ENCODE measurements at regions not wholly inside any gene's neighbourhood (a gene's known extent, or its start where the extent isn't known, plus 50 kb on each side); places are given as distances from the start of the nearest gene placed in this dataset.

DNA sequence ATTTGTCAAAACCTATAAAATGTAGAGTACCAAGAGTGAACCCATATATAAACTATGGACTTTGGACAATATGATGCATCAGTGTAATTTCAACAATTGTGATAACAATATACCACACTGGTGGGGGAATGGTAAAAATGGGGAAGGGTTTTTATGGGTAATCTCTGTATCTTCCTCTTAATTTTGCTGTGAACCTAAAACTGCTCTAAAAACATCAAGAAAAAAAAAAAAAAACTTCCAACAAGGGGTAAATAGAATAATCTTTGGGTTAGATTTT is 592.0 kb upstream of the ADGRB3 start:
- TF ChIP-seq, protein P1, sequence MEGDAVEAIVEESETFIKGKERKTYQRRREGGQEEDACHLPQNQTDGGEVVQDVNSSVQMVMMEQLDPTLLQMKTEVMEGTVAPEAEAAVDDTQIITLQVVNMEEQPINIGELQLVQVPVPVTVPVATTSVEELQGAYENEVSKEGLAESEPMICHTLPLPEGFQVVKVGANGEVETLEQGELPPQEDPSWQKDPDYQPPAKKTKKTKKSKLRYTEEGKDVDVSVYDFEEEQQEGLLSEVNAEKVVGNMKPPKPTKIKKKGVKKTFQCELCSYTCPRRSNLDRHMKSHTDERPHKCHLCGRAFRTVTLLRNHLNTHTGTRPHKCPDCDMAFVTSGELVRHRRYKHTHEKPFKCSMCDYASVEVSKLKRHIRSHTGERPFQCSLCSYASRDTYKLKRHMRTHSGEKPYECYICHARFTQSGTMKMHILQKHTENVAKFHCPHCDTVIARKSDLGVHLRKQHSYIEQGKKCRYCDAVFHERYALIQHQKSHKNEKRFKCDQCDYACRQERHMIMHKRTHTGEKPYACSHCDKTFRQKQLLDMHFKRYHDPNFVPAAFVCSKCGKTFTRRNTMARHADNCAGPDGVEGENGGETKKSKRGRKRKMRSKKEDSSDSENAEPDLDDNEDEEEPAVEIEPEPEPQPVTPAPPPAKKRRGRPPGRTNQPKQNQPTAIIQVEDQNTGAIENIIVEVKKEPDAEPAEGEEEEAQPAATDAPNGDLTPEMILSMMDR (IDR thresholded peaks at IDR 0.05): no peak
- DNase-seq: no peak
- Mint-ChIP-seq H3K9me3 (no peaks in the 10 kb centered on the region), H3K4me1 (peaks cover 22% of the 10 kb centered on the region), H3K4me3 (no peak overlapping the region), H3K36me3 (ENCODE audit: low read depth) (no peaks in the 10 kb centered on the region), H3K27ac (no peak overlapping the region), H3K27me3 (ENCODE audit: low read depth, poor library complexity) (peaks cover 4% of the 10 kb centered on the region)

DNA sequence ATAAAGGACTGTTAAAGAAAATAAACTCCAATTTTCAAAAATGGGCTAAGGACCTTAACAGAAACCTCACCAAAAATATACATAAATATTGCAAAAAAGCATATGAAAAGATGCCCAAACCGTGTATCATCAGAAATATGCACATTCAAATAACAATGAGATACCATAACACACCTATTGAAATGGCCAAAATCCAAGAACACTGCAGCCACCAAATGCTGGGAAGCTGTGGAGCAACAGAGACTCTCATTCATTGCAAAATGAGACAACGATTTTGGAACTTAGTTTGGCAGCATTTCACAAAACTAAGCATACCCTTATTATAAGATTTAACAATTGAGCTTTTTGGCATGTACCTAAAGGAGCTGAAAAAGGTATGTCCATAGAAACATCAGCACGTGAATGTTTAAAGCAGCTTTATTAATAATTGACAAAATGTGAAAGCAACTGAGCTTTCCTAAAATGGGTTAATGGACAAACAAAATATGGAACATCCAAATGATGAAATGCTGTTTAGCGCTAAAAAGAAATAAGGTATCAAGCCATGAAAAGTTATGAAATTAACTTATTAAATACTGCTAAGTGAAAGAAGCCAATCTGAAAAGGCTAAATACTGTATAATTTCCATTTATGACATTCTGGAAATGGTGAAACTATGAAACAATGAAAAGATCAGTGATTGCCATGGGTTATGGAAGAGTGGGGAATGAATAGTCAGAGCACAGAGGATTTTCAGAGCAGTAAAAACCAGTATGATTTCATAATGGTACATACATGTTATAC is 592.6 kb upstream of the ADGRB3 start:
- Mint-ChIP-seq H3K36me3 (ENCODE audit: low read depth) (no peaks in the 10 kb centered on the region), H3K27ac (no peak overlapping the region), H3K27me3 (ENCODE audit: low read depth, poor library complexity) (peaks cover 4% of the 10 kb centered on the region), H3K4me3 (no peak overlapping the region), H3K9me3 (no peaks in the 10 kb centered on the region), H3K4me1 (peaks cover 22% of the 10 kb centered on the region)
- TF ChIP-seq, protein P1 (IDR thresholded peaks at IDR 0.05): no peak
- no peak for DNase-seq

- Mint-ChIP-seq H3K27ac (peak overlapping the region; percentile 98), H3K36me3 (ENCODE audit: low read depth) (no peaks in the 10 kb centered on the region), H3K4me3 (peak overlapping the region; percentile 75)
Observed at GRCh38 chr6:68040780-68041179, 594.3 kb upstream of the ADGRB3 start.

GRCh38 chr6:68040312-68040778 is 594.7 kb upstream of the ADGRB3 start:
- DNase-seq: no peak
- Mint-ChIP-seq H3K27ac (peak overlapping the region; percentile 98), H3K4me1 (peaks cover 22% of the 10 kb centered on the region), H3K36me3 (ENCODE audit: low read depth) (no peaks in the 10 kb centered on the region), H3K27me3 (ENCODE audit: low read depth, poor library complexity) (peaks cover 4% of the 10 kb centered on the region), H3K4me3 (peak overlapping the region; percentile 75), H3K9me3 (no peaks in the 10 kb centered on the region)
- TF ChIP-seq, protein P1 (IDR thresholded peaks at IDR 0.05): no peak

More at GRCh38 chr6:68040780-68041179, 594.3 kb upstream of the ADGRB3 start:
- H3K27me3 Mint-ChIP-seq (ENCODE audit: low read depth, poor library complexity): peaks cover 4% of the 10 kb centered on the region
- H3K4me1 Mint-ChIP-seq: peaks cover 22% of the 10 kb centered on the region
- H3K9me3 Mint-ChIP-seq: no peaks in the 10 kb centered on the region
- TF ChIP-seq, protein P1 (IDR thresholded peaks at IDR 0.05): no peak
- DNase-seq: no peak

DNA sequence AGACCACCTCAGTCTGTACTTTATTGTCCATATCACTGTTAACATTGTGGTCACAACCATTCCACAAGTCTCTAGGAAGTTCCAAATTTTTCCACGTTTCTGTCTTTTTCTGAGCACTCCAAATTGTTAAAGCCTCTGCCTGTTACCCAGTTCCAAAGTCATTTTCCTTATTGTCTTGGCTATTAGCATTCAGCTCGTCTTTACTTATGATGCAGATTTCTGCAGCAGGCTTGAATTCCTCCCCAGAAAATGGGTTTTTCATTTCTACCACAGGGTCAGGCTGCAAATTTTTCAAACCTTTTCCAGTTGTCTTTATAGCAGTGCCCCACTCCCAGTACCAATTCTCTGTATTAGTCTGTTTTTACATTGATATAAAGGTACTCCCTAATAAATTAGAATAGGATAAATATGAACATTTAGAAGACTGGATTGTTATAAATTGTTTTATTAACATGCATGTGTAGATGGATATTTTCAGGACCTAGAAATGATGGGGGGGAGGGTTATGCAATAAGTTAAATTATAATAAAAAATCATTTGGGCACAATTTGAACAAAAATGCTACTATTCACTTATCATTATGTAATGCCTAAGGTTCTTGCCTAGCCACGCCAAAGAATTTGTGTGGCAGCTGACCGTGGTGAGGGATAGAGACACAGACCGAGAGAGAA is 595.3 kb upstream of the ADGRB3 start:
- Mint-ChIP-seq H3K27me3 (ENCODE audit: low read depth, poor library complexity) (peaks cover 4% of the 10 kb centered on the region), H3K27ac (peak overlapping the region; percentile 98), H3K4me3 (peak overlapping the region; percentile 75), H3K4me1 (peaks cover 22% of the 10 kb centered on the region), H3K9me3 (no peaks in the 10 kb centered on the region), H3K36me3 (ENCODE audit: low read depth) (no peaks in the 10 kb centered on the region)
- DNase-seq: no peak
- TF ChIP-seq, protein P1 (IDR thresholded peaks at IDR 0.05): no peak
